ENCODE measurements at regions not wholly inside any gene's neighbourhood (a gene's known extent, or its start where the extent isn't known, plus 50 kb on each side); places are given as distances from the start of the nearest gene placed in this dataset.

GRCh38 chr6:23446469-23446967 lies 679.5 kb upstream of the NRSN1 start:
- DNase-seq (ENCODE audit: low read depth in 4 of 4, low spot score in 2 of 4), result peak in 2 of 4 donors; percentile 53 to 70

GRCh38 chr6:23447731-23448130 lies 678.3 kb upstream of the NRSN1 start:
- no peak for DNase-seq (ENCODE audit: low read depth in 4 of 4, low spot score in 2 of 4)

GRCh38 chr6:23448281-23448680 lies 677.7 kb upstream of the NRSN1 start:
- no peak for DNase-seq (ENCODE audit: low read depth in 4 of 4, low spot score in 2 of 4)

- DNase-seq (ENCODE audit: low read depth in 4 of 4, low spot score in 2 of 4), result no peak
Observed at GRCh38 chr6:23454080-23454976, 671.7 kb upstream of the NRSN1 start.

- DNase-seq (ENCODE audit: low read depth in 4 of 4, low spot score in 2 of 4), result no peak
Observed at GRCh38 chr6:23455754-23456153, 670.3 kb upstream of the NRSN1 start.

GRCh38 chr6:23456396-23456795 lies 669.6 kb upstream of the NRSN1 start:
- DNase-seq (ENCODE audit: low read depth in 4 of 4, low spot score in 2 of 4), result no peak

GRCh38 chr6:23457321-23457720 lies 668.7 kb upstream of the NRSN1 start:
- DNase-seq (ENCODE audit: low read depth in 4 of 4, low spot score in 2 of 4), result no peak

- no peak for DNase-seq (ENCODE audit: low read depth in 4 of 4, low spot score in 2 of 4)
Observed at GRCh38 chr6:23465912-23466311, 660.1 kb upstream of the NRSN1 start.

- no peak for DNase-seq (ENCODE audit: low read depth in 4 of 4, low spot score in 2 of 4)
Observed at GRCh38 chr6:23477586-23477985, 648.4 kb upstream of the NRSN1 start.

GRCh38 chr6:23478312-23478711 lies 647.7 kb upstream of the NRSN1 start:
- no peak for DNase-seq (ENCODE audit: low read depth in 4 of 4, low spot score in 2 of 4)

GRCh38 chr6:23483896-23484295 lies 642.1 kb upstream of the NRSN1 start:
- no peak for DNase-seq (ENCODE audit: low read depth in 4 of 4, low spot score in 2 of 4)

- no peak for DNase-seq (ENCODE audit: low read depth in 4 of 4, low spot score in 2 of 4)
Observed at GRCh38 chr6:23494367-23494766, 631.6 kb upstream of the NRSN1 start.

- DNase-seq (ENCODE audit: low read depth in 4 of 4, low spot score in 2 of 4), result peak in 1 of 4 donors; percentile 13
Observed at GRCh38 chr6:23498013-23498412, 628.0 kb upstream of the NRSN1 start.

GRCh38 chr6:23499549-23499948 lies 626.5 kb upstream of the NRSN1 start:
- no peak for DNase-seq (ENCODE audit: low read depth in 4 of 4, low spot score in 2 of 4)

GRCh38 chr6:23503173-23503572 lies 622.8 kb upstream of the NRSN1 start:
- DNase-seq (ENCODE audit: low read depth in 4 of 4, low spot score in 2 of 4), result no peak

GRCh38 chr6:23505026-23505425 lies 621.0 kb upstream of the NRSN1 start:
- DNase-seq (ENCODE audit: low read depth in 4 of 4, low spot score in 2 of 4), result no peak

GRCh38 chr6:23510778-23511510 lies 615.1 kb upstream of the NRSN1 start:
- no peak for DNase-seq (ENCODE audit: low read depth in 4 of 4, low spot score in 2 of 4)

GRCh38 chr6:23511817-23512216 lies 614.2 kb upstream of the NRSN1 start:
- DNase-seq (ENCODE audit: low read depth in 4 of 4, low spot score in 2 of 4), result no peak

GRCh38 chr6:23518294-23518693 lies 607.7 kb upstream of the NRSN1 start:
- no peak for DNase-seq (ENCODE audit: low read depth in 4 of 4, low spot score in 2 of 4)

- DNase-seq (ENCODE audit: low read depth in 4 of 4, low spot score in 2 of 4), result no peak
Observed at GRCh38 chr6:23522792-23523547, 603.0 kb upstream of the NRSN1 start.

- DNase-seq (ENCODE audit: low read depth in 4 of 4, low spot score in 2 of 4), result no peak
Observed at GRCh38 chr6:23523771-23524170, 602.2 kb upstream of the NRSN1 start.
